Keratinocyte (primary cell): ENCODE measurements at regions not wholly inside any gene's neighbourhood (a gene's known extent, or its start where the extent isn't known, plus 50 kb on each side); places are given as distances from the start of the nearest gene placed in this dataset.

Experiments used
- DNase-seq: peaks from one replicate; pipeline ENCODE4 v3.0.0-alpha.2; 2011; ENCODE audit warnings: low read depth, missing footprints, low spot score
- FAIRE-seq: peaks from 2 replicates; lab custom pipeline; 2011; peaks lifted over from hg19 to GRCh38; lab: Jason Lieb, UNC
- H2AFZ ChIP-seq: 2 replicates; pipeline ENCODE4 v1.6.0; 2012; ENCODE audit warnings: low read length, control low read depth, inconsistent platforms; ENCODE audit not compliant: control insufficient read depth
- H3K27ac ChIP-seq: 2 replicates; pipeline ENCODE4 v1.5.1; 2011; ENCODE audit warnings: low read length; ENCODE audit not compliant: control insufficient read depth, insufficient read depth
- H3K27me3 ChIP-seq: 3 replicates; pipeline ENCODE4 v1.6.0; 2011; ENCODE audit warnings: low read length; ENCODE audit not compliant: control insufficient read depth, insufficient read depth; ENCODE audit errors: extremely low read depth
- H3K36me3 ChIP-seq, 2 experiments: 2 replicates in 1 of 2; 3 replicates in 1 of 2; pipeline ENCODE4 v1.5.1; 2011; ENCODE audit warnings: low read length in 2 of 2, mild to moderate bottlenecking in 1 of 2; ENCODE audit not compliant: control insufficient read depth in 2 of 2, insufficient read depth in 2 of 2; ENCODE audit errors: extremely low read depth in 1 of 2
- H3K4me1 ChIP-seq: 3 replicates; pipeline ENCODE4 v1.5.1; 2011; ENCODE audit warnings: low read length; ENCODE audit not compliant: control insufficient read depth, insufficient read depth; ENCODE audit errors: extremely low read depth
- H3K4me2 ChIP-seq: 3 replicates; pipeline ENCODE4 v1.6.0; 2011; ENCODE audit warnings: low read depth, low read length; ENCODE audit not compliant: control insufficient read depth, insufficient read depth; ENCODE audit errors: extremely low read depth
- H3K4me3 ChIP-seq, 3 experiments: fragments of 200-600 bp in 1 of 3; sonication (generic) in 1 of 3; 2 replicates in 2 of 3; 3 replicates in 1 of 3; pipeline ENCODE4 v1.5.1; 2011 to 2016; ENCODE audit warnings: low read length in 3 of 3, mild to moderate bottlenecking in 3 of 3, control low read depth in 2 of 3, inconsistent platforms in 1 of 3, low read depth in 1 of 3, mixed read lengths in 1 of 3, mixed run types in 1 of 3, moderate library complexity in 1 of 3; ENCODE audit not compliant: control insufficient read depth in 2 of 3, insufficient read depth in 2 of 3; ENCODE audit errors: extremely low read depth in 1 of 3
- H3K79me2 ChIP-seq: 2 replicates; pipeline ENCODE4 v1.6.0; 2012; ENCODE audit warnings: low read length; ENCODE audit not compliant: control insufficient read depth, insufficient read depth
- H3K9ac ChIP-seq: 3 replicates; pipeline ENCODE4 v1.6.0; 2011; ENCODE audit warnings: low read length; ENCODE audit not compliant: control insufficient read depth, insufficient read depth; ENCODE audit errors: extremely low read depth
- H3K9me1 ChIP-seq: 3 replicates; pipeline ENCODE4 v1.6.0; 2011; ENCODE audit warnings: low read length; ENCODE audit not compliant: control insufficient read depth, insufficient read depth; ENCODE audit errors: extremely low read depth
- H3K9me3 ChIP-seq: 2 replicates; pipeline ENCODE4 v1.5.1; 2012; ENCODE audit warnings: low read depth, low read length; ENCODE audit not compliant: control insufficient read depth
- H4K20me1 ChIP-seq: 3 replicates; pipeline ENCODE4 v1.6.0; 2011; ENCODE audit warnings: low read length; ENCODE audit not compliant: control insufficient read depth, insufficient read depth; ENCODE audit errors: extremely low read depth
- CTCF ChIP-seq, 3 experiments: IDR thresholded peaks in 1 of 3; conservative IDR thresholded peaks in 1 of 3; optimal IDR thresholded peaks in 1 of 3; 2 replicates in 2 of 3; 3 replicates in 1 of 3; pipeline versions ENCODE3 to v1.5.1; 2011; ENCODE audit warnings: low read length in 3 of 3, mild to moderate bottlenecking in 3 of 3, moderate library complexity in 2 of 3, control low read depth in 1 of 3, inconsistent platforms in 1 of 3; ENCODE audit not compliant: insufficient read depth in 2 of 3; ENCODE audit errors: extremely low read depth in 1 of 3
- EZH2 ChIP-seq: IDR thresholded peaks from one replicate; pipeline ENCODE4 v1.6.1; 2012; ENCODE audit warnings: inconsistent platforms, mild to moderate bottlenecking, low read length, moderate library complexity
- dilution Hi-C: fragments of 300-500 bp; cut with MboI; formaldehyde crosslinking; loops from one replicate; pipeline ENCODE4 v1.7.0; 2020; ENCODE audit warnings: low sequenced_read_pairs; ENCODE audit not compliant: extremely low pct_ligation_motif_present

- Histone ChIP-seq H3K27ac (no peak overlapping the region), H3K4me2 (no peak overlapping the region), H2AFZ (no peak overlapping the region), H3K9me1 (no peaks in the 10 kb centered on the region), H3K36me3 (no peaks in the 10 kb centered on the region), H3K9ac (no peak overlapping the region), H3K27me3 (no peaks in the 10 kb centered on the region), H3K4me1 (no peaks in the 10 kb centered on the region), H3K79me2 (no peaks in the 10 kb centered on the region), H4K20me1 (no peaks in the 10 kb centered on the region), H3K9me3 (no peaks in the 10 kb centered on the region), H3K4me3 (no peak overlapping the region)
- DNase-seq (no peak), FAIRE-seq (no peak)
- no peak for TF ChIP-seq CTCF (optimal IDR thresholded peaks at IDR 0.05 in 1 of 3, IDR thresholded peaks at IDR 0.05 in 1 of 3, conservative IDR thresholded peaks at IDR 0.05 in 1 of 3; ENCODE audit: extremely low read depth in 1 of 3, insufficient read depth in 2 of 3, low read length in 3 of 3)
- no peak for TF ChIP-seq EZH2
- dilution Hi-C loops, result no loop called here
Observed at GRCh38 chr14:30284808-30285207, 274.1 kb upstream of the G2E3 start.

- Histone ChIP-seq H3K4me2 (no peak overlapping the region), H3K9ac (no peak overlapping the region), H3K27me3 (no peaks in the 10 kb centered on the region), H3K4me1 (no peaks in the 10 kb centered on the region), H4K20me1 (no peaks in the 10 kb centered on the region), H3K36me3 (no peaks in the 10 kb centered on the region), H3K4me3 (no peak overlapping the region), H3K79me2 (no peaks in the 10 kb centered on the region), H3K9me3 (no peaks in the 10 kb centered on the region), H3K9me1 (no peaks in the 10 kb centered on the region), H3K27ac (no peak overlapping the region), H2AFZ (no peak overlapping the region)
- DNase-seq (no peak), FAIRE-seq (no peak)
- TF ChIP-seq CTCF (optimal IDR thresholded peaks at IDR 0.05 in 1 of 3, IDR thresholded peaks at IDR 0.05 in 1 of 3, conservative IDR thresholded peaks at IDR 0.05 in 1 of 3; ENCODE audit: extremely low read depth in 1 of 3, insufficient read depth in 2 of 3, low read length in 3 of 3) (no peak), EZH2 (no peak)
- dilution Hi-C loops, result no loop called here
Observed at GRCh38 chr14:30287579-30288445, 271.1 kb upstream of the G2E3 start.
